Panc1 (cell line): ENCODE measurements at regions not wholly inside any gene's neighbourhood (a gene's known extent, or its start where the extent isn't known, plus 50 kb on each side); places are given as distances from the start of the nearest gene placed in this dataset.

Experiments
- ATAC-seq: fragments of 200-7000 bp; cut with Tn5 transposase; 2 replicates; pipeline ENCODE4 v1.9.1; 2020; ENCODE audit warnings: mild to moderate bottlenecking, moderate library complexity
- BruUV-seq: library from RNA; stranded (reverse); fragments of 400-500 nt; replicated peaks from 2 replicates; lab custom pipeline; 2021; lab: Mats Ljungman, UMichigan
- CTCF ChIA-PET: fragments of 300-600 bp; sonication (Branson Sonifier 250); formaldehyde crosslinking; loops from one replicate; lab custom pipeline; 2022; ENCODE audit warnings: antibody characterized with exemption; lab: Charles Lee
- POLR2A ChIA-PET: fragments of 300-600 bp; sonication (Branson Sonifier 250); formaldehyde crosslinking; loops from one replicate; lab custom pipeline; 2022; ENCODE audit warnings: antibody characterized with exemption; lab: Charles Lee
- DNase-seq: peaks from one replicate; pipeline ENCODE4 v3.0.0-alpha.2; 2010; ENCODE audit warnings: low read depth, low spot score
- H3K27ac ChIP-seq: 2 replicates; pipeline ENCODE4 v1.5.1; 2011; ENCODE audit warnings: mild to moderate bottlenecking, low read length, inconsistent platforms
- H3K27me3 ChIP-seq: fragments of 200-500 bp; sonication (Bioruptor generic); 2 replicates; pipeline ENCODE4 v1.6.0; 2014; ENCODE audit warnings: low read length, inconsistent platforms; ENCODE audit not compliant: control insufficient read depth, insufficient read depth
- H3K36me3 ChIP-seq: fragments of 200-500 bp; sonication (Bioruptor generic); 2 replicates; pipeline ENCODE4 v1.5.1; 2014; ENCODE audit warnings: inconsistent platforms, mild to moderate bottlenecking, low read length, moderate library complexity; ENCODE audit not compliant: control insufficient read depth, insufficient read depth
- H3K4me1 ChIP-seq: 2 replicates; pipeline ENCODE4 v1.5.1; 2011; ENCODE audit warnings: inconsistent platforms, mild to moderate bottlenecking, low read length, moderate library complexity; ENCODE audit not compliant: control insufficient read depth, insufficient read depth
- H3K4me3 ChIP-seq, 2 experiments: 2 replicates each; pipeline ENCODE4 v1.5.1; 2011 to 2012; ENCODE audit warnings: low read depth in 2 of 2, low read length in 2 of 2, mild to moderate bottlenecking in 2 of 2, inconsistent platforms in 1 of 2, moderate library complexity in 1 of 2
- H3K9me3 ChIP-seq: fragments of 200-500 bp; sonication (Bioruptor generic); 2 replicates; pipeline ENCODE4 v1.5.1; 2014; ENCODE audit warnings: low read depth, mild to moderate bottlenecking, inconsistent platforms, low read length, moderate library complexity; ENCODE audit not compliant: control insufficient read depth, insufficient read depth
- CTCF ChIP-seq: fragments of 450-650 bp; IDR thresholded peaks from 2 replicates; pipeline ENCODE4 v1.5.1; 2017; ENCODE audit warnings: mild to moderate bottlenecking
- POLR2AphosphoS5 ChIP-seq: IDR thresholded peaks from 2 replicates; pipeline ENCODE4 v1.6.1; 2012; ENCODE audit warnings: mild to moderate bottlenecking, low read depth, low read length, moderate library complexity
- REST ChIP-seq, 2 experiments: IDR thresholded peaks; 2 replicates each; pipeline ENCODE4 v1.6.1; 2011 to 2012; ENCODE audit warnings: low read depth in 2 of 2, control low read depth in 1 of 2, low read length in 1 of 2, mild to moderate bottlenecking in 1 of 2, moderate library complexity in 1 of 2; ENCODE audit not compliant: insufficient read depth in 1 of 2
- SIN3A ChIP-seq: IDR thresholded peaks from 2 replicates; pipeline ENCODE4 v1.6.1; 2012; ENCODE audit warnings: low read depth, mild to moderate bottlenecking, low read length, moderate library complexity, borderline replicate concordance; ENCODE audit not compliant: insufficient read depth
- TCF7L2 ChIP-seq: IDR thresholded peaks from 2 replicates; pipeline ENCODE4 v1.6.1; 2011; ENCODE audit warnings: mild to moderate bottlenecking, low read depth, low read length, inconsistent platforms
- in situ Hi-C: cut with HindIII; loops from 2 replicates; pipeline ENCODE4 v1.10.0; 2016; ENCODE audit warnings: low sequenced_read_pairs, low pct_unique_long_range_greater_than_20kb
- intact Hi-C: fragments of 100-400 bp; cut with micrococcal nuclease; formaldehyde crosslinking; loops from one replicate; pipeline ENCODE4 v1.10.0; 2022; ENCODE audit not compliant: unreplicated experiment

GRCh38 chr15:63452552-63453136, 51.7 kb upstream of the USP3 start:
- no TSS peak for BruUV-seq
- in situ Hi-C loops = no loop called here
- Histone ChIP-seq H3K4me1 (no peaks in the 10 kb centered on the region), H3K27ac (no peak overlapping the region), H3K9me3 (no peaks in the 10 kb centered on the region), H3K27me3 (no peaks in the 10 kb centered on the region), H3K36me3 (no peaks in the 10 kb centered on the region), H3K4me3 (no peak overlapping the region)
- ChIA-PET CTCF (no interaction called here), POLR2A (no interaction called here)
- TF ChIP-seq SIN3A (no peak), REST (IDR thresholded peaks at IDR 0.05; ENCODE audit: insufficient read depth in 1 of 2, low read depth in 2 of 2, low read length in 1 of 2) (no peak), POLR2AphosphoS5 (no peak), CTCF (no peak), TCF7L2 (no peak)
- ATAC-seq = no peak
- no peak for DNase-seq
- intact Hi-C loops = no loop called here

GRCh38 chr15:63453186-63453905, 51.0 kb upstream of the USP3 start:
- TF ChIP-seq POLR2AphosphoS5 (no peak), REST (IDR thresholded peaks at IDR 0.05; ENCODE audit: insufficient read depth in 1 of 2, low read depth in 2 of 2, low read length in 1 of 2) (no peak), SIN3A (no peak), TCF7L2 (no peak), CTCF (no peak)
- Histone ChIP-seq H3K4me1 (no peaks in the 10 kb centered on the region), H3K9me3 (no peaks in the 10 kb centered on the region), H3K4me3 (no peak overlapping the region), H3K27me3 (no peaks in the 10 kb centered on the region), H3K36me3 (no peaks in the 10 kb centered on the region), H3K27ac (no peak overlapping the region)
- POLR2A ChIA-PET = no interaction called here
- no peak for ATAC-seq
- BruUV-seq = no TSS peak
- CTCF ChIA-PET = no interaction called here
- intact Hi-C loops (no loop called here), in situ Hi-C loops (no loop called here)
- no peak for DNase-seq
